ENCODE measurements at regions not wholly inside any gene's neighbourhood (a gene's known extent, or its start where the extent isn't known, plus 50 kb on each side); places are given as distances from the start of the nearest gene placed in this dataset.

GRCh38 chr10:1944487-1944886, 207.2 kb upstream of the ADARB2 start:
- CTCF ChIA-PET = no interaction called here
- no peak overlapping the region for H3K4me3 Mint-ChIP-seq

DNA sequence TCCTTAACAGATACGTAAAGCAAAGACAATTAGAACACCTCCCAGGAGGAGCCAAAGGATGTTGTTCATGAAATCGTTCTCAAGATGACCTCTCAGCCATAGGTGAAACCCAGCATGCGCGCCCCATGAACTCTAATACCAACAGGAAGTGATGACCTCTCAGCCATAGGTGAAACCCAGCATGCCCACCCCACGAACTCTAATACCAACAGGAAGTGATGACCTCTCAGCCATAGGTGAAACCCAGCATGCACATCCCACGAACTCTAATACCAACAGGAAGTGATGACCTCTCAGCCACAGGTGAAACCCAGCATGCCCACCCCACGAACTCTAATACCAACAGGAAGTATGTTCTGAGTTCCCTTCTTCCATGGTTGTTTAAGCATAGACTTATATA, 205.2 kb upstream of the ADARB2 start:
- Mint-ChIP-seq H3K4me3 (no peak overlapping the region), H3K27me3 (no peaks in the 10 kb centered on the region), H3K9me3 (peaks cover 6% of the 10 kb centered on the region), H3K27ac (peak overlapping the region; percentile 34), H3K36me3 (ENCODE audit: low read depth) (no peaks in the 10 kb centered on the region), H3K4me1 (ENCODE audit: low read depth) (peaks cover 50% of the 10 kb centered on the region)
- ATAC-seq (ENCODE audit: poor library complexity) = no peak
- H3K36me3 ChIP-seq (ENCODE audit: insufficient read depth, low read length) = no peaks in the 10 kb centered on the region
- TF ChIP-seq, protein P1, sequence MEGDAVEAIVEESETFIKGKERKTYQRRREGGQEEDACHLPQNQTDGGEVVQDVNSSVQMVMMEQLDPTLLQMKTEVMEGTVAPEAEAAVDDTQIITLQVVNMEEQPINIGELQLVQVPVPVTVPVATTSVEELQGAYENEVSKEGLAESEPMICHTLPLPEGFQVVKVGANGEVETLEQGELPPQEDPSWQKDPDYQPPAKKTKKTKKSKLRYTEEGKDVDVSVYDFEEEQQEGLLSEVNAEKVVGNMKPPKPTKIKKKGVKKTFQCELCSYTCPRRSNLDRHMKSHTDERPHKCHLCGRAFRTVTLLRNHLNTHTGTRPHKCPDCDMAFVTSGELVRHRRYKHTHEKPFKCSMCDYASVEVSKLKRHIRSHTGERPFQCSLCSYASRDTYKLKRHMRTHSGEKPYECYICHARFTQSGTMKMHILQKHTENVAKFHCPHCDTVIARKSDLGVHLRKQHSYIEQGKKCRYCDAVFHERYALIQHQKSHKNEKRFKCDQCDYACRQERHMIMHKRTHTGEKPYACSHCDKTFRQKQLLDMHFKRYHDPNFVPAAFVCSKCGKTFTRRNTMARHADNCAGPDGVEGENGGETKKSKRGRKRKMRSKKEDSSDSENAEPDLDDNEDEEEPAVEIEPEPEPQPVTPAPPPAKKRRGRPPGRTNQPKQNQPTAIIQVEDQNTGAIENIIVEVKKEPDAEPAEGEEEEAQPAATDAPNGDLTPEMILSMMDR (IDR thresholded peaks at IDR 0.05) = no peak
- no peak for DNase-seq
- peaks cover 0 to 15% of the 10 kb centered on the region in 2 experiments for H3K9me3 ChIP-seq (ENCODE audit: control insufficient read depth in 1 of 2, insufficient read depth in 1 of 2, low read length in 2 of 2)
- no peak overlapping the region for H3K4me3 ChIP-seq (ENCODE audit: low read length)
- ChIA-PET CTCF (no interaction called here), POLR2A (no interaction called here)
- intact Hi-C loops (cut with DNase I, micrococcal nuclease) = no loop called here
- H3K27me3 ChIP-seq (ENCODE audit: control insufficient read depth in 1 of 2, insufficient read depth in 2 of 2, low read length in 2 of 2) = no peaks in the 10 kb centered on the region
- H3K27ac ChIP-seq (ENCODE audit: low read depth in 1 of 2, low read length in 2 of 2) = no peak overlapping the region
- H3K4me1 ChIP-seq (ENCODE audit: insufficient read depth, low read length) = peaks cover 19% of the 10 kb centered on the region

More at GRCh38 chr10:1944487-1944886, 207.2 kb upstream of the ADARB2 start:
- Mint-ChIP-seq H3K9me3 (peaks cover 4% of the 10 kb centered on the region), H3K27ac (no peak overlapping the region), H3K27me3 (no peaks in the 10 kb centered on the region), H3K36me3 (ENCODE audit: low read depth) (no peaks in the 10 kb centered on the region), H3K4me1 (ENCODE audit: low read depth) (peaks cover 32% of the 10 kb centered on the region)
- Histone ChIP-seq H3K27me3 (ENCODE audit: control insufficient read depth in 1 of 2, insufficient read depth in 2 of 2, low read length in 2 of 2) (no peaks in the 10 kb centered on the region), H3K4me1 (ENCODE audit: insufficient read depth, low read length) (peaks cover 11% of the 10 kb centered on the region), H3K27ac (ENCODE audit: low read depth in 1 of 2, low read length in 2 of 2) (no peak overlapping the region), H3K36me3 (ENCODE audit: insufficient read depth, low read length) (no peaks in the 10 kb centered on the region), H3K4me3 (ENCODE audit: low read length) (no peak overlapping the region), H3K9me3 (ENCODE audit: control insufficient read depth in 1 of 2, insufficient read depth in 1 of 2, low read length in 2 of 2) (peaks cover 0 to 15% of the 10 kb centered on the region in 2 experiments)
- DNase-seq = no peak
- intact Hi-C loops (cut with DNase I, micrococcal nuclease) = no loop called here
- TF ChIP-seq, protein P1 (IDR thresholded peaks at IDR 0.05) = no peak
- POLR2A ChIA-PET = no interaction called here
- ATAC-seq (ENCODE audit: poor library complexity) = no peak

- H3K9me3 Mint-ChIP-seq = peaks cover 7% of the 10 kb centered on the region
- TF ChIP-seq, protein P1 (IDR thresholded peaks at IDR 0.05) = no peak
- ATAC-seq (ENCODE audit: poor library complexity) (peak; percentile 81), DNase-seq (peak; percentile 21 to 83 (median 62))
- Histone ChIP-seq H3K4me3 (ENCODE audit: low read length) (peak overlapping the region; percentile 3), H3K9me3 (ENCODE audit: control insufficient read depth in 1 of 2, insufficient read depth in 1 of 2, low read length in 2 of 2) (peaks cover 0 to 13% of the 10 kb centered on the region in 2 experiments), H3K27me3 (ENCODE audit: control insufficient read depth in 1 of 2, insufficient read depth in 2 of 2, low read length in 2 of 2) (no peaks in the 10 kb centered on the region), H3K4me1 (ENCODE audit: insufficient read depth, low read length) (peaks cover 24% of the 10 kb centered on the region), H3K36me3 (ENCODE audit: insufficient read depth, low read length) (no peaks in the 10 kb centered on the region), H3K27ac (ENCODE audit: low read depth in 1 of 2, low read length in 2 of 2) (peak overlapping the region; percentile 42 to 76)
- ChIA-PET POLR2A (interaction anchor here (0.8 to 1.2 kb wide), 4 partner anchors 15 to 47 kb away, joined by 3 to 5 read pairs (median 4); no protein-coding TSS in a partner anchor), CTCF (no interaction called here)
- peak overlapping the region; percentile 66 for H3K4me3 Mint-ChIP-seq
- H3K36me3 Mint-ChIP-seq (ENCODE audit: low read depth) = no peaks in the 10 kb centered on the region
- intact Hi-C loops (cut with DNase I, micrococcal nuclease) = loop anchor here in 1 of 2 experiments (1.0 kb wide), 1 partner anchor 42 kb away; no protein-coding TSS in a partner anchor
- H3K27ac Mint-ChIP-seq = peak overlapping the region; percentile 93
- no peaks in the 10 kb centered on the region for H3K27me3 Mint-ChIP-seq
- peaks cover 46% of the 10 kb centered on the region for H3K4me1 Mint-ChIP-seq (ENCODE audit: low read depth)
Observed at GRCh38 chr10:1939016-1939415, 201.7 kb upstream of the ADARB2 start.
